ENCODE measurements at regions not wholly inside any gene's neighbourhood (a gene's known extent, or its start where the extent isn't known, plus 50 kb on each side); places are given as distances from the start of the nearest gene placed in this dataset.

DNA sequence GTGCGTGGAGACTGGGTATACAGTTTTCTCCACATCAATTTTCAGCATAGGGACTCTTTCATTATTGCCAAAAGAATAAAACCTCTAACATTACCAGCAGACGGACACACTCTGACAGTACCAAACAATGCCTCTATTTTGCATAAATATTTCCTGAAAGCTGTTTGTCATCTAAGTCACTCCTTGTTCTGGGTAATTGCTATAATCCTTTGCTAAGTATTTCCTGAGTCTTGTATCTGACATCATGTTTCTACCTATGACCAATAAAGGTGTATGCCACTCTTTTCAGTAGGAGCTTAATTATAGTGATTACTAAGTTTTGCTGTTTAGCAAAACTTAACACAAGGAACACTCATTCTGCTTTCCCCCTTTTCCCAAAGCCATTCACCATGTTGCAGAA, 886.5 kb downstream of the SLITRK6 start:
- Histone ChIP-seq H3K4me3 (no peak overlapping the region), H3K36me3 (replicated peaks; ENCODE audit: insufficient read depth, low read depth) (no peaks in the 10 kb centered on the region), H3K9me2 (replicated peaks; ENCODE audit: insufficient read depth) (no peaks in the 10 kb centered on the region), H3K4me2 (no peak overlapping the region), H3K4me1 (ENCODE audit: insufficient read depth) (no peaks in the 10 kb centered on the region), H3K27ac (no peak overlapping the region), H3K79me2 (no peaks in the 10 kb centered on the region), H2AFZ (no peak overlapping the region), H3K9me3 (ENCODE audit: low read depth) (no peaks in the 10 kb centered on the region), H3K27me3 (no peaks in the 10 kb centered on the region), H4K20me1 (ENCODE audit: insufficient read depth, poor library complexity, severe bottlenecking) (no peaks in the 10 kb centered on the region)
- DNase-seq (ENCODE audit: low spot score), result no peak
- WGBS (ENCODE audit: low lambda C conversion rate, missing lambda C conversion rate), result 88% methylated on average over 2 of the region's 2 CpGs
- TF ChIP-seq EZH2phosphoT487 (IDR thresholded peaks at IDR 0.05; ENCODE audit: low read depth, severe bottlenecking, unreplicated experiment) (no peak), EZH2 (IDR thresholded peaks at IDR 0.05; ENCODE audit: borderline replicate concordance) (no peak)
- TF ChIP-seq, protein P1, sequence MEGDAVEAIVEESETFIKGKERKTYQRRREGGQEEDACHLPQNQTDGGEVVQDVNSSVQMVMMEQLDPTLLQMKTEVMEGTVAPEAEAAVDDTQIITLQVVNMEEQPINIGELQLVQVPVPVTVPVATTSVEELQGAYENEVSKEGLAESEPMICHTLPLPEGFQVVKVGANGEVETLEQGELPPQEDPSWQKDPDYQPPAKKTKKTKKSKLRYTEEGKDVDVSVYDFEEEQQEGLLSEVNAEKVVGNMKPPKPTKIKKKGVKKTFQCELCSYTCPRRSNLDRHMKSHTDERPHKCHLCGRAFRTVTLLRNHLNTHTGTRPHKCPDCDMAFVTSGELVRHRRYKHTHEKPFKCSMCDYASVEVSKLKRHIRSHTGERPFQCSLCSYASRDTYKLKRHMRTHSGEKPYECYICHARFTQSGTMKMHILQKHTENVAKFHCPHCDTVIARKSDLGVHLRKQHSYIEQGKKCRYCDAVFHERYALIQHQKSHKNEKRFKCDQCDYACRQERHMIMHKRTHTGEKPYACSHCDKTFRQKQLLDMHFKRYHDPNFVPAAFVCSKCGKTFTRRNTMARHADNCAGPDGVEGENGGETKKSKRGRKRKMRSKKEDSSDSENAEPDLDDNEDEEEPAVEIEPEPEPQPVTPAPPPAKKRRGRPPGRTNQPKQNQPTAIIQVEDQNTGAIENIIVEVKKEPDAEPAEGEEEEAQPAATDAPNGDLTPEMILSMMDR (IDR thresholded peaks at IDR 0.05; ENCODE audit: poor library complexity), result no peak

DNA sequence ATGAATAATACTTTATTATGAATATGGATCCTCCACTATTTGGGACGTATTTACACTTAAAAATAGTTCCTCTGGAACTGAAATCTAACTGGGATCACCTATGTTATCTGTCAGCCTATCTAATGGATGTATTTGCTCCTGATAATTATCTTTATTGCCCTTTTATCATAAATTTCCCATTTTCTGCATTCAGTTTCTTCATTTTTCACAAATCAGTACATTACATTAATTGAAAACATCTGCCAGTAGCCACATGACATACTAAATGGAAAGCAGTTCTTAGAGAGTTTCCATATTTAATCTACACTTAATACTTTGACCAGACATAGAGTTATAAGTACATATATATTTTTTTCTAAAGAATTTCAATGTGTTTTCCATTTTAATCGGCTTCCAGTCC, 888.8 kb downstream of the SLITRK6 start:
- no peaks in the 10 kb centered on the region for H3K4me1 ChIP-seq (ENCODE audit: insufficient read depth)
- H3K36me3 ChIP-seq (replicated peaks; ENCODE audit: insufficient read depth, low read depth), result no peaks in the 10 kb centered on the region
- H3K27ac ChIP-seq, result no peak overlapping the region
- no peaks in the 10 kb centered on the region for H3K79me2 ChIP-seq
- DNase-seq (ENCODE audit: low spot score), result no peak
- H2AFZ ChIP-seq, result no peak overlapping the region
- no peaks in the 10 kb centered on the region for H3K9me2 ChIP-seq (replicated peaks; ENCODE audit: insufficient read depth)
- H3K4me2 ChIP-seq, result no peak overlapping the region
- 62% methylated on average over 2 of the region's 2 CpGs for WGBS (ENCODE audit: low lambda C conversion rate, missing lambda C conversion rate)
- H3K9me3 ChIP-seq (ENCODE audit: low read depth), result no peaks in the 10 kb centered on the region
- no peak overlapping the region for H3K4me3 ChIP-seq
- no peaks in the 10 kb centered on the region for H4K20me1 ChIP-seq (ENCODE audit: insufficient read depth, poor library complexity, severe bottlenecking)
- TF ChIP-seq EZH2phosphoT487 (IDR thresholded peaks at IDR 0.05; ENCODE audit: low read depth, severe bottlenecking, unreplicated experiment) (no peak), EZH2 (IDR thresholded peaks at IDR 0.05; ENCODE audit: borderline replicate concordance) (no peak)
- TF ChIP-seq, protein P1 (IDR thresholded peaks at IDR 0.05; ENCODE audit: poor library complexity), result no peak
- no peaks in the 10 kb centered on the region for H3K27me3 ChIP-seq

DNA sequence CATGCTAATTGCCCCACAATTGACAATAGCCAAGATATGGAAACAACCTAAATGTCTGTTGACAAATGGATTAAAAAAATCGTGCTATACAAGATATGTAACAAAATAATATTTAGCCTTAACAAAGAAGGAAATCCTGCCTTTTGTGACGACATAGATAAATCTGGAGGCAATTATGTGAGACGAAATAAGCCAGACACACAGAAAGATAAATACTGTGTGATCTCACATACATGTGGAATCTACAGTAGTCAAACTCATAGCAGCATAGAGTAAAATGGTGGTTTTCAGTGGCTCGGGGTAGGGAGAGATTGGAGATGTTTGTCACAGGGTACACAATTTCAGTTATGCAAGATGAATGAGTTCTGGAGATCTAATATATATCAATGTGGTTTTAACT, 895.8 kb downstream of the SLITRK6 start:
- no peaks in the 10 kb centered on the region for H3K9me2 ChIP-seq (replicated peaks; ENCODE audit: insufficient read depth)
- no peak for DNase-seq (ENCODE audit: low spot score)
- TF ChIP-seq EZH2 (IDR thresholded peaks at IDR 0.05; ENCODE audit: borderline replicate concordance) (no peak), EZH2phosphoT487 (IDR thresholded peaks at IDR 0.05; ENCODE audit: low read depth, severe bottlenecking, unreplicated experiment) (no peak)
- TF ChIP-seq, protein P1 (IDR thresholded peaks at IDR 0.05; ENCODE audit: poor library complexity), result no peak
- no peaks in the 10 kb centered on the region for H4K20me1 ChIP-seq (ENCODE audit: insufficient read depth, poor library complexity, severe bottlenecking)
- WGBS (ENCODE audit: low lambda C conversion rate, missing lambda C conversion rate), result 19% methylated on average over 4 of the region's 4 CpGs
- no peaks in the 10 kb centered on the region for H3K4me1 ChIP-seq (ENCODE audit: insufficient read depth)
- H3K36me3 ChIP-seq (replicated peaks; ENCODE audit: insufficient read depth, low read depth), result no peaks in the 10 kb centered on the region
- H3K4me2 ChIP-seq, result no peak overlapping the region
- H3K27ac ChIP-seq, result no peak overlapping the region
- H3K79me2 ChIP-seq, result no peaks in the 10 kb centered on the region
- no peak overlapping the region for H2AFZ ChIP-seq
- no peaks in the 10 kb centered on the region for H3K27me3 ChIP-seq
- H3K9me3 ChIP-seq (ENCODE audit: low read depth), result no peaks in the 10 kb centered on the region
- H3K4me3 ChIP-seq, result no peak overlapping the region

DNA sequence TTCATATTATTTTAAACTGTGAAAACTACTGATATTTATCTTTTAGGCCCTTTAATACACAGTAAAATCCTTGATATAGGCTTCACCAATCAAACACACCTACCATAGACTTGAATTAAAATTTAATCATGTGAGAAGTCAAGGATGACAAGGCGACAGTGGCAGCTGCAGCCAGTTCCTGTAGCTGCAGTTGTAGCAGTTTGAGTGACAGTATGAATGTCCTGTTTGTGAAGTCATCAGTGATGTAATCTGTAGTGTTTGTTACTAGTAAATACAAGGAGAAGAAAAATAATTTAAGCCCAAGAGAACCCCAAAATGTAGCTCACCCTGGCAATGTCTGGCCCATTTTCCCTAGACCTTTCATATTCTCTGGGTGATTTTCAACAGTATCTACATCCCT, 897.0 kb downstream of the SLITRK6 start:
- DNase-seq (ENCODE audit: low spot score), result no peak
- no peaks in the 10 kb centered on the region for H3K4me1 ChIP-seq (ENCODE audit: insufficient read depth)
- TF ChIP-seq, protein P1 (IDR thresholded peaks at IDR 0.05; ENCODE audit: poor library complexity), result no peak
- no peak for TF ChIP-seq EZH2 (IDR thresholded peaks at IDR 0.05; ENCODE audit: borderline replicate concordance)
- TF ChIP-seq EZH2phosphoT487 (IDR thresholded peaks at IDR 0.05; ENCODE audit: low read depth, severe bottlenecking, unreplicated experiment), result no peak
- no peak overlapping the region for H3K4me2 ChIP-seq
- H2AFZ ChIP-seq, result no peak overlapping the region
- no peaks in the 10 kb centered on the region for H3K36me3 ChIP-seq (replicated peaks; ENCODE audit: insufficient read depth, low read depth)
- no peaks in the 10 kb centered on the region for H3K9me2 ChIP-seq (replicated peaks; ENCODE audit: insufficient read depth)
- H3K79me2 ChIP-seq, result no peaks in the 10 kb centered on the region
- no peaks in the 10 kb centered on the region for H3K27me3 ChIP-seq
- no peak overlapping the region for H3K27ac ChIP-seq
- no peaks in the 10 kb centered on the region for H3K9me3 ChIP-seq (ENCODE audit: low read depth)
- WGBS (ENCODE audit: low lambda C conversion rate, missing lambda C conversion rate), result 61% methylated on average over 1 of the region's 1 CpG
- no peak overlapping the region for H3K4me3 ChIP-seq
- H4K20me1 ChIP-seq (ENCODE audit: insufficient read depth, poor library complexity, severe bottlenecking), result no peaks in the 10 kb centered on the region
